COLO668 (cell line): ENCODE measurements at regions not wholly inside any gene's neighbourhood (a gene's known extent, or its start where the extent isn't known, plus 50 kb on each side); places are given as distances from the start of the nearest gene placed in this dataset.
"Not testable (repeated sequence)": the region's sequence is repeated elsewhere in the genome, so short reads cannot be mapped to it uniquely, and the experiment has no call there.

Experiments used
- DNase-seq: peaks from one replicate; lab custom pipeline; 2025; ENCODE audit not compliant: unreplicated experiment; lab: John Stamatoyannopoulos, UW

DNA sequence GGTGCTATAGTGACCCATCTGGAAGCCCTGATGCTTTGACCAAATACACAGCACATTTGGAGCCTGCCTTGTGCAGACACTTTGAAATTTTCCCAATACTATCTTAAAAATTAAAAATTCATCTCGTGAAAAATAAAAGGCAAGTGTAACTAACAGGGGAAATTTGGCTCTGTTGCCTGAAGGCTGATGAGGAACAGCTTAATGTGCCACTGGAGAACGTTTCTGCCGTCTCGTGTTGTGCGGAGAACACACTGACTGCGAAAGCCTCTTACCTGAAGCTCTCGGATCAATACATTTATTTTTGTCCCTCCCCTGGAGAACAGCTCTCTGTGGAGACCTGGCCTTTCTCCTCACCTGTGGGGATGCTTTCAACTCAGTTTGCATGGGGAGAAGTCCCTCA lies 77.2 kb upstream of the CHST15 start:
- DNase-seq = no peak

DNA sequence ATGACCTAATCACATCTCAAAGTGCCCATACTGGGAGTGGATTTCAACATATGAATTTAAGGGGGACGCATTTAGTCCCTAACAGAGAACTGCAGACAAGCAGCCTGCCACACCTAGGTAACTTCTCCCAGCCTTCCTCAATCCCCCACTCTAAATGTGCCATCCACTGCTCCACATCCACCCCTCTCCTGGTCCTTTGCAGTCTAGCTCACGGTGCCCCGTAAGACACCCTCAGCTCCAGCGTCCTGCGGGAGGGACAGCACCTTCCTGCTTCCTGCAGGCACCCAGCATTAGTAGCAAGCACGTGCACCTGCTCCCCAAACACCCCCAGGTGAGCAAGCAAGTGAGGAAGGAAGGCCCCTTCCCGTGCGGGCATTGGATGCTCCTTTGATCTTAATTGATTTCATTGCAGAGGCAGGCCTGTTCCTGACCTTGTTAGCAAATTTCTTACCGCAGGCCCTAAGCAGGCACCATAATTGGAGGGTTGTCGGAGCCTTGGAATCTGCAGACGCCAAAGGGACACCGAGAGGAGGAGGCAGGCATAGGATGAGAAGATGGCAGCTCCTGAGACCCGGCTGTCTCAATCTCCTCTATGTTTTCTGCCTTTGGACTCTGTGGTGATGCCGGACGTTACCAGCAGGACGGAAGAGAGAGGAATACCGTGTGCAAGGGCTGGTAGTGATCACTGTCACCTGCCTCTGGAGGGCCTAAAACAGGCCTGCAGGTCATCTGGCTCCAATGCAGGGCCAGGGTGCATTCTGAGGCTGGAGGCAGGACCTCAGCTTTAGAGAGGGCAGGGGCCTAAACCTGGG lies 75.8 kb upstream of the CHST15 start:
- no peak for DNase-seq

DNA sequence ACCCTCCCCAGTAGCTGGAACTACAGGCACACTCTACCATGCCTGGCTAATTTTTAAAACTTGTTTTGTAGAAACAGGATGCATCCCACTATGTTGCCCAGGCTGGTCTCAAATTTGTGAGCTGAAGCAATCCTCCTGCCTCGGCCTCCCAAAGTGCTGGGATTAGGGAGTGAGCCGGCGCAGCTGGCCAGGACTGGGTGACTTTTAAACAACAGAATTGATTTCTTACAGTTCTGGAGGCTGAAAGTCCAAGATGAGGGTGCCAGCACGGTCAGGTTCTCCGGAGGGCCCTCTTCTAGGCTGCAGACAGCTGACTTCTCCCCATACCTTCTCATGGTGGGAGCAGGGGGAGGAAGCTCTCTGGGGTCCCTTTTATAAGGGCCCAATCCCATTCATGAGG lies 75.2 kb upstream of the CHST15 start:
- DNase-seq = no peak

DNA sequence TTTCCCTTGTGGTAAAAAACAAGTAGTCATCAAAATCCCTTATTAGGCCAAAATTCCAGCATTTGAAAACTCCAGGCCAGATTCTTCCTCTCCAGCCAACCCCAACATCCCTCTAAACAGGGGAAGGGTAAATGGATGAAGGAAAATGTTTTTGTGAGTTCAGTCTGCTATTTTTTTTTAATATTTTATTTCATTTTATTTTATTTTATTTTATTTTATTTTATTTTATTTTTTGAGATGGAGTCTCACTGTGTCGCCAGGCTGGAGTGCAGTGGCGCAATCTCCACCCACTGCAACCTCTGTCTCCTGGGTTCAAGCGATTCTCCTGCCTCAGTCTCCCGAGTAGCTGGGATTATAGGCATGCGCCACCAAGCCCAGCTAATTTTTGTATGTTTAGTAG lies 74.5 kb upstream of the CHST15 start:
- not testable (repeated sequence) for DNase-seq

DNA sequence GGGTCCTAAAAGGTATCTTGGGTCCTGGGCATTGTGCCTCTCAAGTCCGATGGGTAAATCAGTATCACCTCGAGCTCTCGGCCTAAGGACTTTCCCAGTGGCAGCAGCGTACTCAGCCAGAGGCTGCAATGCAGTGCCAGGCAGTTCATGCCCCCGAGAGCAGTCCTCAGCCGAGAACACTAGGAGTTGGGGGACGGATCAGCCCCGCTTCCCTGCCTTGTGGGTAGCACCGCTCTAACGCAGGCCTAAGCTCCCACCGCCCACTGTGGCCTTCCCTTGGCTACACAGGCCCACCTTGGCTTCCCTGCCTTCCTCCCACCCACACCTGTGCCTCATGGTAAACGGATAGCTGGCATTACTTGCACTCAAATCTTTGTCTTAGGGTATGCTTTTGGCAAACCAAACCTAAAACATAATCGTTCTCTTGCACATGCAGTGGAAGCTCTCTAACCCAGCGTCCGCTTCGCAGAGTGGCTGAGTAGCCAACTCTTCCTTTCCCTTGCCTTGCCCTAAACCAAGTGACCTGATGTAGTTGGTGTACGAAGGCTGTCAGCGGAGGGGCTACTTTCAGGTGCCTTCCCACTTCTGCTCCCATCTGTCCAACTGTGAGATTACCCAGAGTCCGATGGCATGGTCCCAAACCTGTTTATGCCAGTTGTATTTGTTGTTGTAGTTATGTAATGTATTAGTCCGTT lies 73.2 kb upstream of the CHST15 start:
- no peak for DNase-seq

DNA sequence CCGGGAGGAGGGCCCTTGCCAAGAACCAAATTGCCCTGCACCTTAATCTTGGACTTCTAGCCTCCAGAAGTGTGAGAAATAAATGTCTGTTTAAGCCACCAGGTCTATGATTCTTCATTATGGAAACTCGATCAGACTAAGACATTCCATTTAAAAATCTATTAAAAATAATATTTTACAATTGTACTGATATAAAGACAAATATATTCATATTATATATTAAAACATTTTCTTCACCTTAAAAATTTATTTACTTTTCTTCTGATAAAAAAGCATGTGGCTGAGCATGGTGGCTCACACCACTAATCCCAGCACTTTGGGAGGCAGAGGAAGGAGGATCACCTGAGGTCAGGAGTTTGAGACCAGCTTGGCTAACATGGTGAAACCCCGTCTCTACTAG lies 72.4 kb upstream of the CHST15 start:
- DNase-seq = no peak

DNA sequence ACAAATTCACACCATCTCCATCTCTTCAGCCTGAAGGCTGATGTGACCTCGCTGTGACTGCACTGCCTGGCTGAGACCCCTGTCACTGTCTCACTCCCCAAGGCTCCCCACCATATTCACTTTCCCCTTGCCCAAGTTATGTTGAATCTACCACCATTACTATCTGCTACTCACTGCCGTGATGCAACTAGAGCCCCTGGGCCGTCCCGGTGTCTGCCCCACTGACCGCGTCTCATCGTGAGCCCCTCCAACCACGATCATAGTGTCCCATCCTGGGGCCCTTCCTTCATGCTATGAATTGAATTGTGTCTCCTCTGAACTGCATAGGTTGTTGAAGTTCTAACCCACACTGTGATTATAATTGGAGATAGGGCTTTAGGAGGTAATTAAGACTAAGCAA lies 71.9 kb upstream of the CHST15 start:
- DNase-seq = no peak

DNA sequence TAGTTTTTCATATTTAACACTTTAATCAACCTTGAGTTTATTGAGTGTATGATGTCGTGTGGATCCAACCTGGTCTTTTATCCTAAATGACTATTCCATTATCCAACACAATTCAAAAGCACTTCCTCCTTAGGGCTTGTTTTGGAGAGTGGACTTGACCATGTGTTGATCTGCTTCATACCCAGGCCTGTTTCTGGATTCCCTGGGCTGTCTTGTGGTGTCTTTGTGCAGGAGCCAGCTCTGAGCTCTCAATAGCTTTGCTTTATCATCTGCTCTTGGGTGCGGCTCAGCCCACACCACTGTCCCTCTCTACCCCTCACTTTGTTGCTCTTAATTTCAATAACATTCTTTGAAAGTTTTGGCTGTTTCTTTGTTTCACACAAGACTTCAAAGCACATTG lies 70.9 kb upstream of the CHST15 start:
- DNase-seq = no peak

DNA sequence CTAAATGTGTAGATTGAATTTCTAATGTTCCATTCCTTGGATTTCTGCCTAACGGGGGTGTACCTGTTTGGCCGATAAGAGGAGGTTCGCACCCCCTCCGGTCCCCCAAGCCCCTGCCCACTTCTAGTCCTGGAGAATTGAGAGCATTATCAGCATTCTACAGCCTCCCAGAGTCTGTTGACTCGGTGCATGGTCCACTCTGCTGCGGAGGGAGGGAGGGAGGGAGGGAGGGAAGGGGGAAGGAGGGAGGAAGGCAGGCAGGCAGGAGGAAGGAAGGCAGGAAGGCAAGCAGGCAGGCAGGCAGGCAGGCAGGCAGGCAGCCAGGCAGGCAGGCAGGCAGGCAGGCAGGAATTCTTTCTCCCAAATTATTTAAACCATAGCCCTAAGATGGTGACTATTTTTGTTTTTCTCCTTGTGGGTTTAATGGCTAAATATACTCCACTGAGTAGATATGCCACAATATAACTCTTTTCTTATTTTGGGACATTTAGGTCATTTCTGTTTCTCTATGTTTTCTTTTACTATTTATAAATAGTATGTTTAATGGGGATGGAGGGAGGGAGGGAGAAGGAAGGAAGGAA lies 69.5 kb upstream of the CHST15 start:
- DNase-seq = no peak

DNA sequence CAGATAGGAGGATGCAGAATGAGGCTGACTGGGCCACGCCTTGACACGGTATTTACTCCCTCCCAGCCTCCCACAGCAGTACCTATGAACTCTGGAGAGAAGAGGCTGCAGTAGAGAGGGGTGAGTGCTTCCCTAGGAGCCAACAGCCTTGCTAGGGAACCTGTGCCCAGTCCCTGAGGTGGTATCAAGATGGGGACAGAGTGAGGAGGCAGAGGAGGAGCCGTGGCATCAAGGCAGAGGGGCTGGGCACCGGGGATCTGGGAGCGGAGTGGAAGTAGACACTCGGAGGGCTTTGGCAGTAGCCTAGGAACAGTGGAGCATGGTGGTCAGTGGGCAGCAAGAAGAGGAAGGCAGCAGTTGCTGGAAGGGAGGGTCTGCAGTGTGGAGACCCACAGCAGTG lies 68.7 kb upstream of the CHST15 start:
- DNase-seq = no peak

DNA sequence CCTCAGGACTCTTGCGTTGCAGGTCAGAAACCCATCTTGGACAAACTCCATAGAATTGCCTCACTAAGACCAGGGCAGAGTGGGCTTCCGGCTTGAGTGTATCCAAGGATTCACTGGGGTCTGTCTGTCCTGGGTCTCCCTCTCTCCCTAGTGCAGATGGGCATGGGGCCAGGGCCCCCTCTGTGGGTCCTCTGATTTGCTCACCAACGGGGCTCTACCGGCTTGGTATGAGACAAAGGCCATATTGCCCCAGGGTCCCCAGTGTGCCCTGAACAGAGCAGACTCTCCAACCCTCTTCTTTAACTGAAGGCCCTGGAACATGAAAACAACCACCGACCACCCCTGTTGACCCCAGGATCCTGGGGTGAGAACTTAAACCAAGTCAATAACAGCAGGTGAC lies 68.2 kb upstream of the CHST15 start:
- no peak for DNase-seq

DNA sequence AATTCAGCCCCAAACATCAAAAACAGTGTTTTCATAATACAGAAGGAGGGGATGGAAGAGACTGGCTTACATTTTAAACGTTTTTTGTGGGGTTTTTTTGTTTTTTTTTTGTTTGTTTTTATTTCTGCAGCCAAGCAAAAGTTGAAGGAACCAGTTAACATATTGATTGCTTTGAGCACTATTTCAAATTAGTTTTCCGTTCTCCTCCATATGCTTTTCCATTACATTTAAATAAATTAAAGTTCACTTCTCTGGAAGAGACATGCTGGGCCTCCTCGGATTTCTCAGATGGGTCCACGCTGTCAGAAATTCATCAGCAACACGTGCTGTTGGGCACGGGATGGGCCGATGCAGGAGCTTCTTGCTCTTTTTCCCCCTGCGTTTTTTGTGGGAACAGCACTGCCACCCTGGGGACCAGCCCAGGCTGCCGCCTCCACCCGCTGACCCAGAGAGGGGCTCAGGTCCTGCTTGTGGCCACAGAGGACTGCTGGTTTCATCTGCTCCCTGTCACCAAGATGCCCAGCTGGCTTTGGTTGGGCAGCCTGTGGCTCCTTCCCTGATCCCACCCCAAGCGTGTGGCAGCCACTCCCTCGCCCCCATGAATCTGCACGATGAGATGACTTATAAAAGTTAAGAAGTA lies 67.7 kb upstream of the CHST15 start:
- no peak for DNase-seq

DNA sequence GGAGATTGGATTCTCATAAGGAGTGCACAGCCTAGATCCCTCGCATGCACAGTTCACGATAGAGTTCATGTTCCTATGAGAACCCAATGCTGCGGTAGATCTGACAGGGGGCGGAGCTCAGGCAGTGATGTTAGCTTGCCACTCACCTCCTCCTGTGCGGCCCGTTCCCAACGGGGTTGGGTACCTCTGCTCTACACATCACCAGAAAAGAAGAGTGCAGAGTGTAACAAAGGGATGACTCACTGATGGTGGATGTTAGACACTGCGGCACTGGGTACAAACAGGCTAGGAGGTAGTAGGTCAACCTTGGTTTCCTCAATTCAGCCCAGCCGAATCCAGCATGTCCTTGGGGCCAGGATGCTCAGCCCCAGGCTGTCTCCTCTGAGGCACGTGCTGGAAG lies 66.8 kb upstream of the CHST15 start:
- DNase-seq = no peak

DNA sequence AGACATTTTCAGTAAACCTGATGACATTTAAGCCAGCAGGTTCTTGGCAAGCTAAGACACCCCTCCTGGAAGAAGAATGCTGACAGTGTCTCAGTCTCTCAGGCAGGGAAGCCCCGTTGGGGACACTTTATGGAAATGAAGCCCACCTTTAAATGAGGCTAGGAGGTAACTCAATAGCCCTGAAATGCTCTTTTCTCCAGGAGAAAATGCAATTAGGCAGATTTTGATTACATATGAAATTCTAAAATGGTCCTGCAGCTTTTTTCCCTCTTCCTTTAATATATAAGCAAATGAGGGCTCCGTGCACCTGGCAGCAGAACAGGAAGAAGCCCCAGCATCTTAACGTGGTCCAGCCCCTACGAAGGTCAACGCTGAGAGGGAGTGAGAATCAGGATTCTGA lies 65.8 kb upstream of the CHST15 start:
- DNase-seq = no peak

DNA sequence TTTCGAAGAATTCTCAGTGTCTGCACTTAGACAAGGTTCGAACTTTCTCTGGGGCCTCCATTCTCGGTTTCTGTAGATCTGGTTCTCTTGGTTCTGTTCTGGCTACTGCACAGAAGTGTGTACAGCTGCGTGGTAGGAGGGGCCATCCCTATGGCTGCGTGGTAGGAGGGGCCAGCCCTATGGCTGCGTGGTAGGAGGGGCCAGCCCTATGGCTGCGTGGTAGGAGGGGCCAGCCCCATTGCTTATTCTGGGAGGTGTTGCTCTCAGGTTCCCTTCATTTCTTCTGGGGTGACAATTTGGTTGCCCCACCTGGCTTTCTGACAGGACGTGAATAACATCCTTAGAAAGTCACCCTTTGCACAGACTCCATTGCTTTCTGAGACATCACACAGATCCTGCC lies 65.2 kb upstream of the CHST15 start:
- DNase-seq = no peak

DNA sequence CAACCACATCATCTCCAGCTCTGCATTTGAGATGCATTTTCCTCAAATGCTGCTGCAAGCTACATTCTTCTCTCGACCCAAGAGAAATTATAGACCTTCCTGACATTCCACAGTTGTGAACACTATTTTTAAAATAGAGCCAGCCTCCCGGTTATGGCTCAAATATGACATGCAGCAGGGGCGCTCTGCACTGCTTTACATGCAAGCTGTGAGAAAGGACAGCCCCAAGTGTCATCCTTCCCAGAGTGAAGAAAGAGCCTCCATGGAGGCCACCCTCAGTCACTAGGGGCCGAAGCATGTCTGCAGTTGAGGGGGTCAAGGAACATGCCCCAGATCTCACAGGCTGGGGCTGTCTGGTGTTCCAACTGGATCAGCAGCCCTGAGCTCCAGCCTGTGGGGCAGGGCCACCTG lies 63.9 kb upstream of the CHST15 start:
- no peak for DNase-seq

DNA sequence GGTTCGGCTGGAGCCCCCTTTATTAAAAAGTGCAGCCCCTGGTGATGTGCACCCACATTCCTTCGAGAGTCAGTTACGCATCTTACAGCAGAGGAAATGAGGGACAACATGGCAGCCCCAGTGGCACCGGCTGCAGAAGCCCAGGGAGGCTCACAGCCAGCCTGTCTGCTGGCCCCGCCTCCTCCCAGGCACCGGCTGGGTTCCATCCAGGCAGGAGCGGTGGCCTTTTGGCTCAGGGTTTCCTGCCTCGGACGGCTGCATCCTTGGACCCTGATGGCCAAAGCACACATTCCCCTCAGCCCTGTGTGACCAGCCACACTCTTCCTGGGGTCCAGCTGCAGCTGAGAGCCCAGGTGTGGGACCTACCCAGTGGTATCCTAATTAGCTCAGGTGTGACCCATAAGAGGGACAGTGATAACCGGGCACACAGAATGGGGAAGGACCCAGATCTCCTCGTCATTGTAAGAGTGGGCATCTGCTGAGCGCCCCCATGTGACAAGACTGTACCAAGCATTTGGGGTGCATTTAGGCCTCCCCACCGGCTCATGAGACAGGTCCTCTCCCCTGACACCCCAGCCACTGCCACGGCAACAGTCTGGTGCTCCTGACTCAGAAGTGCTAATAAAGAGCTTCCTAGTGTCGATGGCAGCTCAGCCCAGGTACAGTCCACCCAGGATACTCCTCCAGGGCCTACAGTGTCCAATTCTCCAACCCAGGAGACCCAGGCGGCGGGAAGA lies 63.3 kb upstream of the CHST15 start:
- no peak for DNase-seq

DNA sequence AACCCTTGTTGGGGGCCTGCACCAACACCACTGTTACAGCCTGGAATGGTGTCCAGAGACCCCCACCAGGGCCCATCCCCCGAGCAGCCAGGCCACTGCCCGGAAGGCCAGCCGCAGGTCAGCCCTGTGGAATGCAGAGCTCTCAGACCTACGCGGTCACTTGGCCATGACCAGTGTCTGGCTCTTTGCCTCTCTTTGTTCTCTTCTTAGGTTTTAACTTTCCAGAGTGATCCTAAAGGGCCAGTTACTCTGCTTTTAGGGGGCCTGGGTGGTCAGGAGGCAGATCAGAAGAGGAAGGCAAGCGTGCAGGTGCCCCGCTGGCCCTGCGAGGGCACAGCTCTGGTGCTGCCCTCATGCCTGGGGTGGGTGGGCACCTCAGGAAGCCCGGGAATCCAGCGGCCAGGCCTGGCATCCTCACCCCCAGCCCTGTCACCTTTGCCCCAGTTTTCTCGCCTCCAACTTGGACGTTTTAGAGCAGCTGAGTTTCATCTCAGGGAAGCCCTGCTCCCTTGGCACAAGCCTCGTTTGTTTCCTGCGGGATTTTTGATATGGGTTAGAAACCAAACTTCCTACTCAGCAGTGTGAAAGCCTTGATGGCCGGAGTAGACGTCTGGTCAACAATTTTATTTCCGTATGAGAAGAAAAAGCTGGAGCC lies 62.5 kb upstream of the CHST15 start:
- no peak for DNase-seq

DNA sequence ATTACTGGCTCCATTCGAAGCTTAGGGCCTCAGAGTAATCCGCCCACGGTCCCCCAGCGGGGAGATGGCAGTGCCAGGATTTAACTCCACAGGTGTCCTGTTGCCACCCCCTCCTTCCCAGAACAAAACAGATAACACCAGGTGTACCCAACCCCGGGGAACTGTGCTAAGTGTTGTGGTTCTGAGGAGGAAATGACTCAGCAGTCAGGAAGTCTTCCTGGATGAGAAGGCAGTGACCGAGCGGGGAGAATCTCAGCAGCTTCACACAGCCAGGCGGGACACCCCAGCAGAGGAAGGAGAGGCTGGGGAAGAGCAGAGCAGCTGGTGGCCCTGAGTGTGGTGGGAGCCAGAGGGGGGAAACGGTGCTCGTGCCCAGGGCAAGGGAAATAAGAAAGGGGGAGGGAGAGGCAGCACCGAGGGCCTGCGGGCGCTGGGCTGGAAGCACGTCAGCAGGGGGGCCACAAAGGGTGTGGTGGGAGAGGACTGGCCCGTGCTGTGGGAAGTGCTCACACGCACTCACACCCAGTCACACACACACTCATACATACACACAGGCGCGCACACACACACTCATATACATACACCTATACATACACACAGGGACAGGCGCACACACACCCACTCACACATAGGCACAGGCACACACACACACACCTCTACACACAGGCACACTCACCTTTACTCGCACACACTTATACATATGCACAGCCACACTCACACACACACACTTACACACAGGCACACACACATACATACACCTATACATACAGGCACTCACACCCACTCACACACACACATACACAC lies 59.8 kb upstream of the CHST15 start:
- DNase-seq = peak; percentile 83
